ENCODE measurements at regions not wholly inside any gene's neighbourhood (a gene's known extent, or its start where the extent isn't known, plus 50 kb on each side); places are given as distances from the start of the nearest gene placed in this dataset.

- no peak for DNase-seq
Observed at GRCh38 chr12:91914701-91915100, 230.9 kb downstream of the BTG1 start.

- no peak for DNase-seq
Observed at GRCh38 chr12:91913651-91914050, 232.0 kb downstream of the BTG1 start.

- no peak for DNase-seq
Observed at GRCh38 chr12:91913124-91913523, 232.5 kb downstream of the BTG1 start.

DNA sequence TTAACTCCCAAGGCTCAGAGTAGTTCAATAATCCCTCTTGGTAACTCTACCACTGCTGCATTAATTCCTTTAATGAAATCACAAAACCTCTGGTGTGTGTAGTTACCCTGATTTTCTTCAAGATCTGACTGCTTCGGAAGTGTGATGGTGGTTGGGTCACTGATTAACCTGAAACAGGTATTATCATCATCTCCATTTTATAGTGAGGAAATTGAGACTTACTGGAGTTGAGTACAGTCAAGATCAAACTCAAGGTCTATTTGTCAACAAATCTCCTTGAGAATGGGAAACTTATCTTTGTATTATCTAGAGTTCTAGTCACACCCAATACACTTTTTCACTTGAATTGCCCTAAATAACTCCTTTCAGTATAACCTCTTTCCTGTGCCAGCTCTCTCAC, 233.5 kb downstream of the BTG1 start:
- DNase-seq, result no peak

DNA sequence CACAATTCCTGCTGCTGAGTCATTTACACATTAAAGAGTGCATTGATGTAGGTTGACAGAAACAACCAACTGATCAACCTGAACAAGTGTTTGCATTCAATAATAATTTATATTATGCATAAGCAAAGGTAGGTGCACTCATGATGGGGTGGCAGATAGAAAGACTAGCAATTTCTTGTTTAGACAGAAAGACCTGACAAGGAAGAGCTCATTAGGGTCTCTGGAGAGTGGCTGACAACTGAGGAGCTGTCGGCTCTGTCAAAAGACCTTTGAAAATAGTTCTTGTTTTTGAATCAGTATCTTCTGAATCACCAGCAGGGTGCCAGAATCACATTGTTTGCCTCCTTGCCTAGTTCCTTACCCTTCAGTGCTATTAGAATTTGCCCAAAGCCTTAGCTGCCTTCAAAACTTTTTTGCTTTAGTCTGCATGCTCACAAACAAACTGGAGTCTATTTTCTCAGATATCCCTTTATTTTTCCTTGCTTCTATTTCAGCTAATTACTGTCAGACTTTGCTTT, 234.7 kb downstream of the BTG1 start:
- DNase-seq, result no peak

DNA sequence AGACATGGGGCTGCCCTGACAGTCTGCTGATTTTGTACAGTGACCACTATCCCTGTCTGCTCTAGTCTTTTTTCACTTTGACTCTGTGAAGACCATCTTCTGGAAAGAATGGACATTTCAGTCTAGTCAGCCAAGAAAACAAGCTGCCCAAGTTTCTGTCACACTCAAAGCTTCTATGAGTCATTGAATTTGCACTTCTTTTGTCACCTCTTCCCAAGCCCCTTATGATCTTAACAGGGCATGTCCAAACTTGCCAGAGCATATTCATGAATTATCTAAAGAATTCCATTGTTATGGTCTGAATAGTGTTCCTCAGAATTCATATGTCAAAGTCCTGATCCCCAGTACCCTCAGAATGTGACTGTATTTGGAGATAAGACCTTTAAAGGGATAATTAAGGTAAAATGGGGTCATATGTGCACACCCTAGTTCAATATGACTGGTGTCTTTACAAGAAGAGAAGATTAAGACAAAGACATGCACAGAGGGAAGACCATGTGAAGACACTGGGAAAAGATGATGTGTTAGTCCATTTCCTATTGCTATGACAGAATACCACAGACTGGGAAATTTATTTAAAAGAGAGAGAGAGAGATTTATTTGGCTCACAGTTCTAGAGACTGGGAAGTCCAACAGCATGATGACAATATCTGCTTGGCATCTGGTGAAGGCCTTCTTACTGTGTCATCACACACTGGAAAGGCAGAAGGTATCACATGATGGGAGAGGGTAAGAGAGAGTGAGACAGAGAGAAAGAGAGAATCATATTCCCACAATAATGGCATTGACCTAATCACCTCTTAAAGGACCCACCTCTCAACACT, 242.6 kb downstream of the BTG1 start:
- no peak for DNase-seq

DNA sequence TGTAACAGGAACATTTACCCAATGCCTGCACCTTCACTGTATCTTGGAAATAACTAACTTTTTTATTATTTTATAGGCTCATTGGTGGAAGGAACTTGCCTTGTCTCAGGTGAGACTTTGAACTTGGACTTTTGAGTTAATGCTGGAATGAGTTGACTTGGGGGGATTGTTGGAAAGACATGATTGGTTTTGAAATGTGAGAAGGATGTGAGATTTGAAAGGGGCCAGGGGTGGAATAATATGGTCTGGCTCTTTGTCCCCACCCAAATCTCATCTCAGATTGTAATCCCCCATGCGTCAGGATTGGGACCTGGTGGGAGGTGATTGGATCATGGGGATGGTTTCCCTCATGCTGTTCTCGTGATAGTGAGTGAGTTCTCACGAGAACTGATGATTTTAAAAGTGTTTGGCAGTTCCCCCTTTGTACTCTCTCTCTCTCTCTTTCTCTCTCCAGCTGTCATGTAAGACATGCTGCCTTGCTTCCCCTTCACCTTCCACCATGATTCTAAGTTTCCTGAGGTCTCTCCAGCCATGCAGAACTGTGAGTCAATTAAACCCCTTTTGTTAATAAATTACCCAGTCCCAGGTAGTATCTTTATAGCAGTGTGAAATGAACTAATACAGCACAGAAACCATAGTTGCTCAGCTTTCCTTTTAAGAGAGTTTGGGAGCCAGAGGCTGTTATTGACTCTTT, 244.1 kb downstream of the BTG1 start:
- no peak for DNase-seq

- DNase-seq, result no peak
Observed at GRCh38 chr12:91900971-91901370, 244.7 kb downstream of the BTG1 start.

DNA sequence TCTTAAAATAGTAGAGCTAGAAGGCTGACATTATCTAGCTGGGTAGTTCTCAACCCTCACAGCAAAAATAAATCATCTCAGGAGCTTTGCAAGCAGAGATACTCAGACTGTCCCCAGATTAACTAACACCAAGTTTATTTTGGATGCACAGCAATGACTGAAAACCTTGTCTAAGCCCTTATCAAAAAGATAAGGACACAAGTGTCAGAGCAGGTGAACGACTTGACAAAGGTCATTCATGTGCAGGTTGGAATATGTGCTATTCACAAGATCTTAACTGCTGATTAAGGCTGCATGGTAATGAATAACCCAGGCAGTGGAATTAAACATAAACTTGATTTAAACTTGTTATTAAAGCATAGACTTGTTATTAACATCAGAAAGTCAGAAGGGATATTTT, 246.6 kb downstream of the BTG1 start:
- DNase-seq, result no peak

DNA sequence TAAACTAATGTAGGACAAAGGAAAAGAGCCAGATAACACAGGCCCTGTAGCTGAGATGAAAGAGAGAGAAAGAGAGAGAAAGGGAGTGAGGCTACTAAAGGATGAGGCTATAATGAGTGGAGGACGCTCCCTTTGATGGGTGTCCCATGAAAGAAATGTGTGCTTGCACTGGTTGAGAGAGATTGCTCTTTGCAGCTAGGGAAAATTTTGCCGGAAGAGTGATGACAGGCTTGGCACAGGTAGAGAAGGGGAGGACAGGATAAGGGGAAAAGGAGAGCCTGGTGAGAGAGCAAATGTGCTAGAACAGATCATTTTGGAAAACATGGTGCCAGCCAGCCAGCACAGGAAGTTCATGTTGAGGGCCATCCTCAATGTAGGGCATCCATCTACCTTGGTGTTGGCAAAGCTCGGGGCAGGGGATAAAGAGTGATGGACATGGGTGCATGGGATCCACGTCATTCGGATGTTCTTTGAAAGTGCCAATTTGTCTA, 248.6 kb downstream of the BTG1 start:
- DNase-seq, result no peak

GRCh38 chr12:91896286-91897024, 249.2 kb downstream of the BTG1 start:
- no peak for DNase-seq

GRCh38 chr12:91894911-91895310, 250.7 kb downstream of the BTG1 start:
- no peak for DNase-seq

DNA sequence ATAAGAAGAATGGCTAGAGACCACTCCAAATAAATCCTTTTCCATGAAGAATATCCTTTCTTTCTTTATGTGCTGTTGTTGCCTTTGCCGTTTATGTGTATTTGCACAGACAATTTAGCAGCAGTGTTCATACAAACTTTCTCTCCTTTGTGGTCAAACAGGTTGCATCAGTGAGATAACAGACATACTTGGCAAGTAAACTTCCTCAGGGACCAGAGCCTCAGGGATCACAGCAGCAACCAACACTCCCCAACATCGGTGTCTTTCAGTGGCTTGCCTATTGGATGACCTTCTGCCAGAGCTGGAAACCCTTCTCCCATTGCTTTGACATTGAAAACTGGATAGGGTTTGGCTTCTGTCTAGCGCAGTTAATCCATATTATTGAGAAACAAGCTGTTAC, 252.2 kb downstream of the BTG1 start:
- DNase-seq, result no peak

GRCh38 chr12:91892081-91892855, 253.4 kb downstream of the BTG1 start:
- no peak for DNase-seq

GRCh38 chr12:91890742-91891141, 254.9 kb downstream of the BTG1 start:
- DNase-seq, result no peak

DNA sequence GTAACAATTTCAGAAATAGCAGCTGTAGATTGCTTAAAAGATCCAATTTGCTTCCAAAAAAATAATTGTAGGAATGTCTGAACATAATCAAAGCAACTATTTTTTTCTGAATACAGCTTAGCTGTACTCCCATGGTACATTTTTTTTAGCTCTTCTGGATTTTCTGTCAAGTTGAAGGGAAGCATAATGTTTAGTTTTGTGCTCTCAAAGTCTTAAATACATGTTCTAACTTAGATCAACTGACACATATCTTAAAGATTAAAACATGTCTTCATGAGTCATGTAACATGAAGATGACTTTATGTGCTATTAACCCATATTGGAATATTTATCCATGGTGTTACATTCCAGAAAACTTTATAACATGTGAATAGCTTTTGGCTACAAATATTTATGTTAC, 255.7 kb downstream of the BTG1 start:
- DNase-seq, result no peak

DNA sequence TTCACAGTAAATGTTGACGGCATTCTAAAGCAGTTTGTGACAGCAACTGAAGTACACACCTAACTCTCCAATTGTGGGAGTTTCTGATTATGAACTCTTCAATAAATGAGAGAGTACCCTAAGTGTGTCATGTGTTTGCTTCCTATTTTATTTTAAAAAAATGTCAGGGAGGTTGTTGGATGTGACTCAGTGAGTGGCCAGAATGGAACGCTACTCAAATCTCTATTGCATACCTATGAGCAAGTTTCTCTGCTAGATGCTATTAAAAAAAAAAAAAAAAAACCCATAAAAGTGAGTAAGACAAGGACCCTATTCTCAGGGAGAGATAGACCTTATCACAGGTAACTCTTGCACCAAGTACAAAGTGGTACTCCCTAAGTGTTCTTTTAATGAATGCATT, 256.6 kb downstream of the BTG1 start:
- DNase-seq, result no peak

- no peak for DNase-seq
Observed at GRCh38 chr12:91887957-91888356, 257.7 kb downstream of the BTG1 start.

GRCh38 chr12:91885851-91886731, 259.6 kb downstream of the BTG1 start:
- DNase-seq, result no peak

- DNase-seq, result no peak
Observed at GRCh38 chr12:91884230-91884629, 261.4 kb downstream of the BTG1 start.

GRCh38 chr12:91883811-91884210, 261.8 kb downstream of the BTG1 start:
- no peak for DNase-seq

GRCh38 chr12:91882910-91883309, 262.7 kb downstream of the BTG1 start:
- DNase-seq, result no peak
